ENCODE measurements at regions not wholly inside any gene's neighbourhood (a gene's known extent, or its start where the extent isn't known, plus 50 kb on each side); places are given as distances from the start of the nearest gene placed in this dataset.
"Not testable (repeated sequence)": the region's sequence is repeated elsewhere in the genome, so short reads cannot be mapped to it uniquely, and the experiment has no call there.

DNA sequence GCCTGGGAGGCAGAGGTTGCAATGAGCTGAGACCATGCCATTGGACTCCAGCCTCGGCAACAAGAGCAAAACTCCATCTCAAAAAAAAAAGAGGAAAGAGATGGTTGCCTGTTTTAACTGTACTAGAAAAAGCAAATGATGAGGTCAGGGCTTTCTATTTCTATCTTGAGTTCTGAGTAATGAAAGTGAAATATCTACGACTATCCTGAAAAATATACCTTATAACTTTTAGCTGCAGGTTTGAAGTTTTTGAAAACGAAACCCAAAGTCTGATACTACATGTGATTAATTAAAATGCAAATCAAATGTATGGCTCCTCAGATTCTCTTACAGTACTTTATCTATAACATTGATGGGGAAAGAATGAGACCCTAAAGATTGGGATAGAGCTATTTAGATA is 636.2 kb upstream of the LRRN3 start:
- DNase-seq (ENCODE audit: low spot score): no peak

DNA sequence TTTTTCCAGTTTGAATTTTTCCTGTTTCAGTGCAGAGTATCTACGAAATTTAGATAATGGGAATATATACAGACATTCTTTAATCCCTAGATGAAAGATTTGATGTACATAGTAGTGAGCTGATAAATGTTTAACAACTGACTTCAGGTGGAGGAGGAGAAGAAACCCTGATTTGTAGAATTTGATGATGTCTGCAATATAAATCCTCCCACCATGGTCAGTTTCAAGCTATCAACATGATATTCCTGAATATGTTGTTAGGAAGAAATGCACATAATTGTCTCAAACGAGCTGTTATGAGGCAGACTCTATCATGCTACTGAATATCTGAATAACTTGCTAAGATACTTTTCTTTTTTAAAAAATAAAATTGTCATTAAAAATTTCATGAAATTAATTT is 629.3 kb upstream of the LRRN3 start:
- no peak for DNase-seq (ENCODE audit: low spot score)

DNA sequence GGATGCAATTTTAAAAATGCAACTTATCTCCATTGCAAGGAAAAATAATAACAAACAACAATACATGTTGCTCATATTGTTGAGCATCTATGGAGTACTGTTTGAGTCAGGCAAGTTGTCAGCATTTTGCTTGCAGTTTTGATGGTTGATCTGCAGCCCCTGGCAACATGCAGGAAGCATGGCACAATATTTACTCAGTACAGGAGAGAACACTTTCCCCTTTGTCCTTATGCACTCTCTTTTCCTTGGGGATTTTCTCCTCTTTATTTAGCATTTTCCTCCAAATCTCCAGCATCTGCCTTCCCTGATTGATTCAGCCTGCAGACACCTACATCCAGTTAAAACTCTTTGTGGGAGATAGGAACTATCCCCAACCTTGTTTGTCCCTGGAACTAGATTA is 620.5 kb upstream of the LRRN3 start:
- no peak for DNase-seq (ENCODE audit: low spot score)

DNA sequence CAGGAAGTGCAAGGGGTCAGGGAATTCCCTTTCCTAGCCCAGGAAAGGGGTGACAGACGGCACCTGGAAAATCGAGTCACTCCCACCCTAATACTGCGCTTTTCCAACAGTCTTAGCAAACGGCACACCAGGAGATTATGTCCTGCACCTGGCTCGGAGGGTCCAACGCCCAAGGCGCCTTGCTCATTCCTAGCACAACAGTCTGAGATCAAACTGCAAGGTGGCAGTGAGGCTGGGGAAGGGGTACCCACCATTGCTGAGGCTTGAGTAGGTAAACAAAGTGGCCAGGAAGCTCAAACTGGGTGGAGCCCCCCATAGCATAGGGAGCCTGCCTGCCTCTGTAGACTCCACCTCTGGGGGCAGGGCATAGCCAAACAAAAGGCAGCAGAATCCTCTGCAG is 618.5 kb upstream of the LRRN3 start:
- DNase-seq (ENCODE audit: low spot score): not testable (repeated sequence)

DNA sequence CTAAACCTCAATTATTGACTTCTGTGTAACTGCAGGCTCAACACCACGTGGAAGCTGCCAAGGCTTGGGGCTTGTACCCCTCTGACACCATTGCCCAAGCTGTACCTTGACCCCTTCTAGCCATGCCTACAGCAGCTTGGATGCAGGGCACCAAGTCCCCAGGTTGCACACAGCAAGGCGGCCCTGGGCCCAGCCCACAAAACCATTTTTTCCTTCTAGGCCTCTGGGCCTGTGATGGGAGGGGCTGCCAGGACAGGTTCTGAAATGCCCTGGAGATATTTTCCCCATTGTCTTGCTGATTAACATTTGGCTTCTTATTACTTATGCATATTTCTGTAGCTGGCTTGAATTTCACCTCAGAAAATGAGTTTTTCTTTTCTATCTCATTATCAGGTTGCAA is 610.0 kb upstream of the LRRN3 start:
- no peak for DNase-seq (ENCODE audit: low spot score)

DNA sequence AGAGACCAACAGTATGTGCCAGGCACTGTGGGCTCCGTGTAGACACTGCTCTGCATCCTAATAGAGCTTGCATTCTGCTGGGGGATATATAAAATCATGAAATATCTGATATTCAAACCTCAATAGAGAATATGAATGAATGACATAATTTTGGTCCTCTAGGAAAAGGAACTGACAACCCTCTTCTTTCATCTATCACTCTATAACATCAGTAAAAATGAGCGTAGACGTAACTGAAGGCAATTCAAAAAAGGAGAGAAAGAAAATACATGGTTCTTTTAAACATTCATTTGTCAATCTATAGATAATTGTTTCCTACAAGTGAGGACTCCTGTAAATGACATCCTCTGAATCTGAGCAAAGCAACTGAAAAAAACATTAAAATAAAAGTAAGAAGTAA is 607.4 kb upstream of the LRRN3 start:
- no peak for DNase-seq (ENCODE audit: low spot score)

DNA sequence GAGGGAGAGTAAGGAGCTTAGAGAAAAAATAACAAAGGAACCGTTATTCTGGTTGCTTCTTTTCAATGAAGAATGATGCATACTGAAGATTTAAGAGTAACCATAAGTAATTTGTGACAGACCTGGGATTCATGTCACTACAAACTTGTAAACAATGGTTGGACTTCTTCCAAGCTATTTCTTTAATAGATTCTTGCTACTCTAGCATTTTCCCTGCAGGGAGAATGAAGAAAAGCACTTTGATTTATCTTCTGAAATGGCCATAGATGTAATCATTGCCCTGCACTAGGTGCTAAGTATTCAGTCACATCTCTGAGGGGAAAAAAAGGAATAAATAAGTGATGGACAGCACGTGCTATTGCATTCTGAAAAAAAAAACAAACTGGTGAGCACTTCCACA is 606.6 kb upstream of the LRRN3 start:
- DNase-seq (ENCODE audit: low spot score): no peak

DNA sequence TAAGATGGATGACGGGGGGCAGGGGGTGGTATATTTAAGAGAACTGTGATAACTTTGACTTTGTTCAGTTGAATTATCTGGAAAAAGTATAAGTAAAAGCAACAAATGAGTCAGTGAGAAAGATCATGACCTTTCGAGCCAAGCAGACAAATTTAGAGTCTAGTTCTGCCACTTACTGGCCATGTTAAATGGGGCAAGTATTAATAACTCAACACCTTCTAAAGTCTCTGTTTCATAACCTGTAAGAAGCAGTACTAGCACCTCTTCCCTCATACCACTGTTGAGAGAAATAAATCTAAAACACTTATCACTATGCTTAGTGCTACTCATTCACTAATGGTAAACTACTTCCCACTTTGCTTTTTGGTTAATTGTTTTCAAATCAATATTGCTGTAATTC is 604.4 kb upstream of the LRRN3 start:
- DNase-seq (ENCODE audit: low spot score): no peak

DNA sequence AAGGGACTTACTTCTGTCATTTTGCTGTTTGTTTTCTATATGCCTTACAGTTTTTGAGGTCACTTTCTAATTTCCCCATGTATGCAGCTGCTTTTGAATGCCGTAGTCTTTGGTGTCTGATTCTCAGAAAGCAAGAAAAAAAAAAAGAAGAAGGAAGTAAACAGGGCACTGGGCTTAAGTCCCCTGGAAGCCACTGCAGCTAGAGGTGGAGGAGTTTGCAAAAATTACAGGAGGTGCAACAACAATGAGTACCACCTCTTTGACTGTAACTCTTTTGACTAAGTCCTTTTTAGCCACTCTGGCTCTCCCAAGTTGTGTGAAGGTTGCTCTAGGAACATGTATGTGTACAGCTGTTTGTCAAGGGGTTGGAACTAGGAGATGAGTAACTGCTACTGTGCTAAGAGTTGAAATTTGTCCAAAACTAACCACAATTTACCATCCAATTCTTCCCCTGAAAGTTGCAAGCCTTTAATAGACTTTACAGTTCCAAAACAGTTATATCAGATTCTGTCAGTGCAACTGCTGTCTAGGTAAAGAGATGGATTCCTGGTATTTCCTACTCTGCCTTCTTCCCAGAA is 588.0 kb upstream of the LRRN3 start:
- DNase-seq (ENCODE audit: low spot score): no peak

DNA sequence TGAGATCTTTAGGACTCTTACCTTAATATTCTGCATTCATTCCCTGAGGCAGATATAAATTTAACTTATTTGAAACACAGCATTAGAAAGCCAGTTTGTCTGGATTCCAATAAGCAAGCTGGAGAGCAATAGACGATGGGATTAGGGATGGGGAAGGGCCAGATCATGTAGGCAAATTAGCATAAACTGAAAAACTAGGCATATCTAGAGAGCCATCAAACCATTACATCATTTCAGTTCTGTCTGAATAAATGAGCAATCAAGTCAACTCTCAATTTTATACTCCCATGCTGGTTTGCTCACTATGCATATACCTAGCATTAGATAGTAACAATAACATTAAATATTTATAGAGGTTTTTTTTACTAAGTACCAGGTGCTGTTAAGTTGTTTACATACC is 583.6 kb upstream of the LRRN3 start:
- DNase-seq (ENCODE audit: low spot score): no peak

DNA sequence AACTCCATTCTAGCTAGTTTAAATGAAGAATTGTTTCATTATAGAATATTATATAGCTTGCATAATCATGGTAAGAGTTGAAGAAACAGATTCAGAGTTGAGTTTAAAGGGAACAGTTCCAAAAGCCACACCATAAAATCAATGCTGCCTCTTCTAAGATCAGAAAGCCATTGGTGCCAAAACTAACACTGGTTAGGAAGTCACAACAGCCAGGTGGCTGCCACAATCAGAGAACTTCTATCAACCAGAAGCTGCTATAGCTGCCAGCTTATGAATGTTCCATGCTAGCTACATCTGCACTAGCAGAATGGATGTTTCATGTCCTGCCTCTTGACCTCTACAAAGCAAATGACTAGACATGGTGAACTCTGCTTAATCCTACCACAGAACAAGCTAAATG is 583.1 kb upstream of the LRRN3 start:
- no peak for DNase-seq (ENCODE audit: low spot score)

DNA sequence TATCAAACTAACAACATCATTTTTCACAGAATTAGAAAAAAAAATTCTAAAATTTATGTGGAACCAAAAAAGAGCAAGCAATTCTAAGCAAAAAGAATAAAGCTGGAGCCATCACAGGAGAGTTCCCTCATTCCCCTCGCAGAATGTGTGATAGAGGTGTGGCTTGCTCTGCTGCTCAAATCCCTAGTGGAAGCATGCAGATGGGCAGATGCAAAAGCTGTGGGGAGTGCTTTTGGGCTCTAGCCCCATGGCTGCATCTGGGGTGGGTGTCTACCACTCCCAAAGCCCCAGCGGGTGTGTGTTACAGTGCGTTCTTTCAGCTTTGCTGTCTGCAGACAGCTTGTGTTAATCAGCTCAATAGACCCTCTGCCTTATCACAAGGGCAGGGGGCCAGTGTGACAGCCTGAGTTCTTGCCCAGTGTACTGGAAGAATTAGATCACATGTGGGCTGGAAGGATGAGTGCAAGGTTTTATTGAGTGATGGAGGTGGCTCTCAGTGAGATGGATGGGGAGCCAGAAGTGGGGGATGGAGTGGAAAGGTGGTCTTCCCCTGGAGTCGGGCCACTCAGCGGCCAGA is 575.9 kb upstream of the LRRN3 start:
- not testable (repeated sequence) for DNase-seq (ENCODE audit: low spot score)

DNA sequence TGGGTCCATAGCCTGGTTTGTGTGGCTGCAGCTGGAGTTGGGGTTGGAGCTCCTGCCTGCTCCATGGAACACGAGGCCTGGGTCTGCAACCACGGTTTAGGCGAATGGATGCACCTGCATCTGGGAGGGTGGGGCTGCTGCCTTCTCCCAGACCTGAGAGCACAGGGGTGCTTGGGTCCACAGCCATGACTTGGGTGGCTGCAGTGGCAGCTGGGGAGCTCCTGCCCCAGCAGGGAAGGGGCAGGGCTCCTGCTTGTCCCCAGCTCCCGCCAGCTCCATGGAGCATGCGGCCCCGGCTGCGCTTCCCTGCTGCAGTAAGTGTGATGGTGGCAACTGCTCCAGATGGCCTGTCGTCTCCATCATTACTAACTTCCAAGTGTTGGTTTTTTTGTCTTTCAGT is 571.1 kb upstream of the LRRN3 start:
- no peak for DNase-seq (ENCODE audit: low spot score)

DNA sequence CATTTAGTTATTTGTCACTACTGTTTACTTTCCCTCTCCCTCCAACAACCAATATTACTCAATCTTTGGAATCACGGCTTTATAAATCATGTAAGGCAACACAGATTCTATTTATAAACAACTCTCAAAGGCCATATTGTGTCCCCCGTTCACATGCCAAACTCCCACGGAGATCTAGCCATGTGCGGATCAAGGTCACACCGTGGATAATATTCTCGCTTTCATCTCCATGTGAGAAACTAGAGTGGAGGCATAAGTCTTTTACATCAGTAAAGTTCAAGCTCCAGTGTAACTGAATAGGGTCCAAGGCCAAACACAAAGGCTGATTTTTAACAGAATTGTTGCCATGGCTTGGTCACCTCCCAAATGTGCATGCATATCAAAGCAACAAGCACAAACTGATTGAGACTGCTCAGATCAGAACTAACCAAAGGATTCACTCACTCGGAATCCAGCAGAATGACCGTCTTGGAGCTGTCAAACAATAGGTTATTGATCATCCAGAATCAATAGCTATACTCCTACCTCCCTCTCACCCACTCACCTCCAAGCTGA is 569.5 kb upstream of the LRRN3 start:
- DNase-seq (ENCODE audit: low spot score): no peak

DNA sequence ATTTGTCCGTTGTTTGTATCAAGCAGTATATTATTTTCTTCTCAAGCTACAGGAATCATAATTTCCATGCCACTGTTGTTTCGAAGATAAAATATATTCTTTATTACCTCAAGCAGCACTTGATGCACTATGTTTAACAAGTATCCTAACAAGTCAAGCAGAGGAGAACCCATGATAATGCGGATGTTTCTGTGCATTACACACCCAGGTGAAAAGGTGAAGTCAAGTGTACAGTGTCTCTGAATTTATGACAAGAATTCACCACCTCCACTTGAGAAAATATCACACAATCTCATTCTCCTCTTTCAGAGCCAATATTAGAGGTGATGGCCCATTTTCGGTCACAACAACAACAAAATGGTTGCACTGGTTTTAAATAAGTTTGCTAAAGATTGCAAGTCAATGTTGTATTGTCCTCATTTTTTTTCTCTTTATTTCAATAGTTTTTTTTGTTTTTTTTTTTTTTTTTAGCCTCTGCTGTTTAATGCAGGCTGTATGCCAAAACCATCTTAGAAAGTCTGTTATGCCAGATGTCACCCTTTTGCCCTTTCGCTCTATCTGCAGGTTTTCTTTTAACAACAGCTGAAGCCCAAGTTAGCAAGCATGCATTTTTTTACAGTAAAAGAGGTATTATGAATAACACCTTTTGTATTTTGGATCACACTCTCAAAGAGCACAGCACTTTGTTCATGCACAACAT is 568.7 kb upstream of the LRRN3 start:
- DNase-seq (ENCODE audit: low spot score): no peak

DNA sequence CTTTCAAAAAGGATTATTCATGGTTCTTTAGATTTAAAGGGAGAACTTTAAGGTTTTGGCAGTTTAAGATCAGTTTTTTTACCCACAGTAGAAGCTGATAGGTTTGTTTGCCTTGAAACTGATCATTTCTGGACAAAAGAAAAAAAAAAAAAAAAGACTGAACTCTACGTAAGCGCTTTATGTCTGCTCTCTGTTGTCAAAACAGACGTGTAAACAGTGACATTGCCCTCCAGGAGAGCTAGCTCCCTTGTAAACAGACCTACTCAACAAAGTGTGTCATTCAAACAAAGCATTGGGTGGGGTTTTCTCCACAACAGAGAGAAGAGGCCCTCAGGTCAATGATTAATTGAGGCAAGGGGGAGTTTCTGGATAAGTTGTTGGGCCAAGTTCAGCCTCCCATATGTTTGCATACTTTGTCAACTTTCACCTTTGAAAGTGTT is 568.1 kb upstream of the LRRN3 start:
- DNase-seq (ENCODE audit: low spot score): no peak

DNA sequence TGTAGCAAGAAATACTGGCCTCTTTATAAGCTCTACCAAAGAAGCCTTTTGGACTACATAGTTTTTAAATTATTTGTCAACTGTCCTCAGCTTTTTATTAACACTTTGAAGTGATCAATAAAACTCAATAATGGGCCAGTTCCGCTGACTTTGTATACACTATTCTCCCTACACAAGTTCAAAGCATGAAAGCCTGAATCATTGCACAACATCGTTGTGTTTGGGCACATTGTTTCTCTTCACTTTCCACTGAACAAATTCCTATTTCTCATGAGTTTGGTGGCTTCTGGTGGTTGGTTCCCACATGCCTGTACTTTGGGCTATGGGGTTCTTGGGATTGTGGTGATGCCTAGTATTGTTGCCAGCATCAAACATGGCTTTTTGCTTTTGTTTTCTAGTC is 561.8 kb upstream of the LRRN3 start:
- no peak for DNase-seq (ENCODE audit: low spot score)

DNA sequence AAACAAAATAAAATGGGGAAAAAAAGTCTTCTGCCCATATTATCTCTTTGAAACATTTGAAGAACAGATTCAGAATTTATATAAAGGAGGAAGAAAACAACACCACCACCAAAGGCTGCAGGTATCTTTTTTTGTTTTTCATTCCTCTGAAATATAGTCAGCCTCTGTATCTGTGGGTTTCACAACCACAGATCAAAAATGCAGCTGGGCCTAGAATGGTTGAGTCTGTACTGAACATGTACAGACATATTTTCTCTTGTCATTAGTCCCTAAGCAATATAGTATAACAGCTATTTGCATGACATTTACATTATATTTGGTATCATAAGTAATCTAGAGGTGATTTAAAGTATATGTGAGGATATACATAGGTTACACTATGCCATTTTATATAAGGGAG is 559.7 kb upstream of the LRRN3 start:
- no peak for DNase-seq (ENCODE audit: low spot score)

DNA sequence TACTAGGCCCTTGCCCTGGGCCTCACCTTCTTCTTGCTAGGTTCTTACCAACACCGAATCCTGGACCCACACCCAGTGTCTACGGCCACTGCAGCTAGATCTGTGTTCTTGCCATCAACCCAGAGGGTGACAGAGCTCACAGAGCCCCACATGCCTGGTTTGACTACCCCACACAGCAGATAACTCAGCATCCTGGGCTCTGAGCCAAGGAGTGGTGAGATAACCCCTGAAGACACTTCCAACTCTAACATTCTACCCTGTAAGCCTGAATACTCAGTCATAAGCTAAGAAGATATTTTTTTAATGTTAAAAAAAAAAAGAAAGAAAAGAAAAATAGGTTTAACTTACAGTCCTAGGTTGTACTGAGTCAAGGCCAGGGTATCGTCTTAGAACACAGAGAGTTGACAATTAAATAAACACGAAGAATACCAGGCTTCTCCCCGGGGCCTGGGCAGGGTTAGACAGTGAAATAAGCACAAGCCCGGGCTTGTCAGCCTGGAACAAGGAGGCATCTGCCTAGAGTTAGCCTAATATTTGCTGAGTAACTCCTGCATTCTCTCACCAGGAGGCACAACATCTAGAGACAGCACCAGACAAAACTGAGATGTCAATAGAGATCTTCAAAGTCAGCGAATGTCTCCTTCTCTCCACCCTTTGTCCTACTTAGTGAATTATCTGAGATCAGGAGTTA is 556.5 kb upstream of the LRRN3 start:
- DNase-seq (ENCODE audit: low spot score): no peak

DNA sequence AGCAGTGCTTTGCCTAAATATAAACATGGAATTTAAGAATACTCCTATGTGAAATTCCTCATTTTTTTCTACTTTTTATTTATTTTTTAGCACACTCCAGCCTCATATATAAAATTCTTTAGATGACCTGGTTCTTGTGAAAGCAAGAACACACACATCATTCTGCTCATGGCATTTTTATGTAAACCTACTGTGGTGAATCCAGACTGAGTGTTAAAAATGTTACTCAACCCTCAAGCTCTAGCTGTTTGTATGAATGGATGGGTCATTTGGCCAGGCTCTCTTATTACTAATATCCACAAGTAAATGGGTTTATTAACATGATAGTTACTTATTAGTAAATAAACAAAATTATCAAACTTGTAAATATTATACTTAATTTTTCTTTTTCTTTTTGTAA is 551.7 kb upstream of the LRRN3 start:
- DNase-seq (ENCODE audit: low spot score): no peak

DNA sequence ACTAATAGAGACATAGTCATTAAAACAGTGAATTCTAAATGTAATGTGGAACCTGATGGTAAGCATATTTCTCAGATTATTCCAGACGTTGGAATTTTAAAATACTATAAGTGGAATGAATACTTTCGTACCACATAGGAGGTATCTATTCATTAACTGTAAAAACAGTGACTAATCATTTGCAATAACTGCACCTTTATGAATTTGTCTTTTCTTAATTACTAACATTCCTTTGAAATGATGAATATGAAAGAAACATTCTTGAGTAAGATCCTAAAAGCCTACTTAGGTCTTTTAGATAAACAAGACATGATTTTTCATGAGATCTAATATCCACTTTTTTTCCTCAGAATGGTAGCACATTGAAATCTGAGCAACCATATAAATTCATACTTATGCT is 549.0 kb upstream of the LRRN3 start:
- DNase-seq (ENCODE audit: low spot score): no peak

DNA sequence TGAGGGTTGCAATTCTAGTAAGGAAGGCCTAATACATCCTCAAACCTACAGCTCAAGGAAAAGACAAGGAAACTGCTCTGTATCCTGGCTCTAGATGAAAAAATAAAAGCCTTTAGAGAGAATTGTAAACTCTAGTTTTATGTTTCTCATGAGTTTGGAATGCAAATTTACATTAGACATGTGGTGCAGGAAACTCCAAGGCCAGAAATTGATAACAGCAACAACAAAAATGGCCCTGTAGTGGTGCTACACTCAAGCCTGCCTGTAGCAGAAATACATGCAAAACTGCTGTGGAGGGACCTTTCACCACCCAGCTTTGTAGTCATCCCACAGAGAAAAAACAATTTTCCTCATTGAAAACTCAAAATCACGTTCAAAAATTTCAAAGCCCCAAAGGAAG is 546.7 kb upstream of the LRRN3 start:
- DNase-seq (ENCODE audit: low spot score): no peak

DNA sequence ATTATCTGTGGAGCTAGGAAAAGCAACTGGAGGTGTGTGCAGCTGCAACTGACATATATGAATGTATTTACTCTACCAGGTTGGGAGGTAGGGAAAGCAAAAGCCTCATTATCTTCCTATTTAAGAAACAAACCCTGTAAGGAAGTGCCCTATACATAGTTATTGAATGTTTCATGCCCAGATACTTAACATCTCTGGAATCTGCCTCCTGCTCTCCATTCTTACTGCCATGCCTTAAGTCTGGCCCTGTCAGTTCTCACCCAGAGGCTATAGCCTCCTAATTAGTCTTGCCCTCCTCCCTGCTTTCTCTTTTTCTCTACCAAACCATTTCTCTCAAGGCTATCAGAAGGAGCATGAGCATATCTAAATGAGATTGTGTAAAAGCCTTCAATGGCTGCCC is 542.6 kb upstream of the LRRN3 start:
- no peak for DNase-seq (ENCODE audit: low spot score)
